Caco-2 (cell line): ENCODE measurements at regions not wholly inside any gene's neighbourhood (a gene's known extent, or its start where the extent isn't known, plus 50 kb on each side); places are given as distances from the start of the nearest gene placed in this dataset.

Experiments used
- BruUV-seq: library from RNA; stranded (reverse); fragments of 400-500 nt; replicated peaks from 2 replicates; lab custom pipeline; 2021; lab: Mats Ljungman, UMichigan
- CTCF ChIA-PET: fragments of 300-600 bp; sonication (Branson Sonifier 250); formaldehyde crosslinking; loops from one replicate; lab custom pipeline; 2022; ENCODE audit warnings: antibody characterized with exemption; lab: Charles Lee
- POLR2A ChIA-PET: fragments of 300-600 bp; sonication (Branson Sonifier 250); formaldehyde crosslinking; loops from one replicate; lab custom pipeline; 2022; ENCODE audit warnings: antibody characterized with exemption; lab: Charles Lee
- DNase-seq, 2 experiments: peaks; one replicate each; pipeline versions ENCODE4 v3.0.0 to v3.0.0-alpha.2; 2020 to 2022
- H3K27me3 ChIP-seq: replicated peaks from 2 replicates; pipeline ENCODE4 v1.6.0; 2011; ENCODE audit warnings: low read length; ENCODE audit not compliant: control insufficient read depth, insufficient read depth
- H3K36me3 ChIP-seq: 2 replicates; pipeline ENCODE4 v1.5.1; 2011; ENCODE audit warnings: low read length; ENCODE audit not compliant: control insufficient read depth, insufficient read depth
- H3K4me1 ChIP-seq: fragments of 250-450 bp; sonication (Bioruptor Pico); 2 replicates; pipeline ENCODE4 v1.5.1; 2020; ENCODE audit warnings: mild to moderate bottlenecking
- H3K4me3 ChIP-seq: 2 replicates; pipeline ENCODE4 v1.5.1; 2011; ENCODE audit warnings: low read depth, mild to moderate bottlenecking, control low read depth, low read length
- H3K9me3 ChIP-seq: fragments of 250-450 bp; sonication (Bioruptor Pico); 2 replicates; pipeline ENCODE4 v1.5.1; 2020; ENCODE audit warnings: mild to moderate bottlenecking, moderate library complexity
- H3K27ac Mint-ChIP-seq: one replicate; pipeline ENCODE4 v1.8.0; 2022; ENCODE audit warnings: mixed read lengths; ENCODE audit not compliant: unreplicated experiment
- H3K27me3 Mint-ChIP-seq: one replicate; pipeline ENCODE4 v1.8.0; 2022; ENCODE audit warnings: mixed read lengths; ENCODE audit not compliant: insufficient read depth, unreplicated experiment
- H3K36me3 Mint-ChIP-seq: one replicate; pipeline ENCODE4 v1.8.0; 2022; ENCODE audit warnings: mild to moderate bottlenecking, mixed read lengths; ENCODE audit not compliant: insufficient read depth, unreplicated experiment
- H3K4me1 Mint-ChIP-seq: one replicate; pipeline ENCODE4 v1.8.0; 2022; ENCODE audit warnings: low read depth, mixed read lengths; ENCODE audit not compliant: unreplicated experiment
- H3K4me3 Mint-ChIP-seq: one replicate; pipeline ENCODE4 v1.8.0; 2022; ENCODE audit warnings: mild to moderate bottlenecking, moderate library complexity, mixed read lengths; ENCODE audit not compliant: unreplicated experiment
- H3K9me3 Mint-ChIP-seq: one replicate; pipeline ENCODE4 v1.8.0; 2022; ENCODE audit warnings: mixed read lengths; ENCODE audit not compliant: unreplicated experiment
- intact Hi-C: fragments of 100-400 bp; cut with micrococcal nuclease; formaldehyde crosslinking; loops from one replicate; pipeline ENCODE4 v1.10.0; 2022; ENCODE audit not compliant: unreplicated experiment
- TF ChIP-seq, protein P1 (sequence below), 2 experiments: fragments of 200-600 bp in 1 of 2; IDR thresholded peaks; 1 replicate in 1 of 2; 2 replicates in 1 of 2; pipeline versions ENCODE4 v1.5.1 to v1.8.0; 2011 to 2022; ENCODE audit warnings: antibody characterized with exemption in 1 of 2, control low read depth in 1 of 2, inconsistent platforms in 1 of 2, low read depth in 1 of 2, low read length in 1 of 2, mild to moderate bottlenecking in 1 of 2, moderate library complexity in 1 of 2; ENCODE audit not compliant: insufficient read depth in 1 of 2, severe bottlenecking in 1 of 2, unreplicated experiment in 1 of 2

DNA sequence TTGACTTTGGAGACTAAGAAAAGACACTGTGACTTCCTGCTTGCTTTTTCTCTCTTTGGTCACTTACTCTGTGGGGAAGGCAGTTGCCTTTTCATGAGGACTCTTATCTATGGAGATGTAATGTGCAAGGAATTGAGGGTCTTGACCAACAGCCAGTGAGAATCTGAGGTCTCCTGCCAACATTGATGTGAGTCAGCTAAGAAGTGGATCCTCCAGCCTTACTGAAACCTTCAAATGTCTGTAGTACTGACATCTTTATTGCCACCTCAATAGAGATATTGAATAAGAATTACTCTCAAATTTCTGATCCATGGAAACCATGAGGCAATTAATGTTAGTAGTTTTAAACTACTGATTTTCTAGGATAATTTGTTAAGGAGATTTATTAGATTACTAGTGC is 598.4 kb downstream of the ADGRL2 start:
- Mint-ChIP-seq H3K9me3 (no peaks in the 10 kb centered on the region), H3K4me3 (no peak overlapping the region), H3K36me3 (no peaks in the 10 kb centered on the region), H3K27me3 (no peaks in the 10 kb centered on the region), H3K4me1 (no peaks in the 10 kb centered on the region), H3K27ac (no peak overlapping the region)
- Histone ChIP-seq H3K4me1 (no peaks in the 10 kb centered on the region), H3K27me3 (no peaks in the 10 kb centered on the region), H3K36me3 (no peaks in the 10 kb centered on the region), H3K4me3 (no peak overlapping the region), H3K9me3 (no peaks in the 10 kb centered on the region)
- no peak for DNase-seq
- TF ChIP-seq, protein P1, sequence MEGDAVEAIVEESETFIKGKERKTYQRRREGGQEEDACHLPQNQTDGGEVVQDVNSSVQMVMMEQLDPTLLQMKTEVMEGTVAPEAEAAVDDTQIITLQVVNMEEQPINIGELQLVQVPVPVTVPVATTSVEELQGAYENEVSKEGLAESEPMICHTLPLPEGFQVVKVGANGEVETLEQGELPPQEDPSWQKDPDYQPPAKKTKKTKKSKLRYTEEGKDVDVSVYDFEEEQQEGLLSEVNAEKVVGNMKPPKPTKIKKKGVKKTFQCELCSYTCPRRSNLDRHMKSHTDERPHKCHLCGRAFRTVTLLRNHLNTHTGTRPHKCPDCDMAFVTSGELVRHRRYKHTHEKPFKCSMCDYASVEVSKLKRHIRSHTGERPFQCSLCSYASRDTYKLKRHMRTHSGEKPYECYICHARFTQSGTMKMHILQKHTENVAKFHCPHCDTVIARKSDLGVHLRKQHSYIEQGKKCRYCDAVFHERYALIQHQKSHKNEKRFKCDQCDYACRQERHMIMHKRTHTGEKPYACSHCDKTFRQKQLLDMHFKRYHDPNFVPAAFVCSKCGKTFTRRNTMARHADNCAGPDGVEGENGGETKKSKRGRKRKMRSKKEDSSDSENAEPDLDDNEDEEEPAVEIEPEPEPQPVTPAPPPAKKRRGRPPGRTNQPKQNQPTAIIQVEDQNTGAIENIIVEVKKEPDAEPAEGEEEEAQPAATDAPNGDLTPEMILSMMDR (IDR thresholded peaks at IDR 0.05; ENCODE audit: insufficient read depth in 1 of 2, low read depth in 1 of 2, low read length in 1 of 2, severe bottlenecking in 1 of 2, unreplicated experiment in 1 of 2) = no peak
- CTCF ChIA-PET = no interaction called here
- POLR2A ChIA-PET = no interaction called here
- intact Hi-C loops = no loop called here
- BruUV-seq = no TSS peak

DNA sequence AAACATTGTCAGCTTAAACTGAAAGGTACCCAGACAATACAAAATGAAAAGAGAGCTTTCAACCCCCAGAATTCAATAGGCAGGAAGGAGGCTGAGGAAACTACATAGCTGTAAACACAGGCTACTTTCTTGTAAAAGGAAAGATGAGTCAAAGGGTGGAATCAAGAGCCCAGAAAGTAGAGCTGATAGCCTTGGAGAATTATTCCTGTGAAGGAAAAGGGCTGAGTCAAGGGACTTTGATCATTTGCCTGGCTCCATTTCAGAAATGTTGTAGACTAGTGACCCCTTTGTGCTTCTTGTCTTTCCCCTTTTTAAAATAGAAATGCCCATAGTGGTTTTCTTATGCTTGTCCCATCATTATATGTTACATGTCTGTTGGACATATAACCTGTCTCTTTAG is 597.6 kb downstream of the ADGRL2 start:
- Mint-ChIP-seq H3K4me1 (no peaks in the 10 kb centered on the region), H3K9me3 (no peaks in the 10 kb centered on the region), H3K27me3 (no peaks in the 10 kb centered on the region), H3K4me3 (no peak overlapping the region), H3K36me3 (no peaks in the 10 kb centered on the region), H3K27ac (no peak overlapping the region)
- intact Hi-C loops = no loop called here
- no peaks in the 10 kb centered on the region for H3K36me3 ChIP-seq
- ChIA-PET POLR2A (no interaction called here), CTCF (no interaction called here)
- TF ChIP-seq, protein P1 (IDR thresholded peaks at IDR 0.05; ENCODE audit: insufficient read depth in 1 of 2, low read depth in 1 of 2, low read length in 1 of 2, severe bottlenecking in 1 of 2, unreplicated experiment in 1 of 2) = no peak
- DNase-seq = no peak
- H3K27me3 ChIP-seq = no peaks in the 10 kb centered on the region
- no TSS peak for BruUV-seq
- no peaks in the 10 kb centered on the region for H3K4me1 ChIP-seq
- no peaks in the 10 kb centered on the region for H3K9me3 ChIP-seq
- no peak overlapping the region for H3K4me3 ChIP-seq

DNA sequence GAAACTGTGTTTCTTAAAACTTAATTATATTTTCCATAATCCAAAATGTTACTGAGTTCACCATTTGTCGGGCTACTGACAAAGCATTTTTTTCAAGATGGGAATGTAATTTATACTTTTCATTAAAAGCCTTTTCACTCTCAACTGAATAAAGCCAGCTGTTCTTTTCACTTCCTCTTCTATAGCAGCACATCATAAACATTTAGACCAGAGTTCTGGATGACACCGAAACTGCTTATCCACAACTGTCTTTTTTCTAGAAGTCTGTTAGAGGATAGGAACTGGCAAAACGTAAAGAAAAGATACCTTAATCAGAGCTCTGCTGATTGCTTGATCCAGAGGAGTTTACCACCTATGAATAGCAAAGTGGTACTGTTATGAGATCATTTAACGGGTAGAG is 594.7 kb downstream of the ADGRL2 start:
- intact Hi-C loops = no loop called here
- H3K27me3 Mint-ChIP-seq = peaks cover 2% of the 10 kb centered on the region
- H3K4me3 Mint-ChIP-seq = no peak overlapping the region
- H3K27ac Mint-ChIP-seq = no peak overlapping the region
- no peak overlapping the region for H3K4me3 ChIP-seq
- CTCF ChIA-PET = no interaction called here
- H3K27me3 ChIP-seq = no peaks in the 10 kb centered on the region
- H3K36me3 ChIP-seq = no peaks in the 10 kb centered on the region
- POLR2A ChIA-PET = no interaction called here
- no peak for DNase-seq
- BruUV-seq = no TSS peak
- TF ChIP-seq, protein P1 (IDR thresholded peaks at IDR 0.05; ENCODE audit: insufficient read depth in 1 of 2, low read depth in 1 of 2, low read length in 1 of 2, severe bottlenecking in 1 of 2, unreplicated experiment in 1 of 2) = no peak
- no peaks in the 10 kb centered on the region for H3K4me1 ChIP-seq
- no peaks in the 10 kb centered on the region for H3K36me3 Mint-ChIP-seq
- H3K9me3 Mint-ChIP-seq = no peaks in the 10 kb centered on the region
- H3K4me1 Mint-ChIP-seq = no peaks in the 10 kb centered on the region
- H3K9me3 ChIP-seq = no peaks in the 10 kb centered on the region
